Endothelial cell of umbilical vein (primary cell): ENCODE measurements at regions not wholly inside any gene's neighbourhood (a gene's known extent, or its start where the extent isn't known, plus 50 kb on each side); places are given as distances from the start of the nearest gene placed in this dataset.

ENCODE experiments used
- BruUV-seq: library from RNA; stranded (reverse); fragments of 400-500 nt; replicated peaks from 2 replicates; lab custom pipeline; 2021; lab: Mats Ljungman, UMichigan
- CTCF ChIA-PET: fragments of 300-600, 350-600 bp; sonication (Branson Sonifier 250); formaldehyde crosslinking; loops from one replicate; lab custom pipeline; 2021; ENCODE audit warnings: antibody characterized with exemption, inconsistent platforms; lab: Charles Lee
- POLR2A ChIA-PET: fragments of 300-600, 350-600 bp; sonication (Branson Sonifier 250); formaldehyde crosslinking; loops from one replicate; lab custom pipeline; 2021; ENCODE audit warnings: antibody characterized with exemption, inconsistent platforms; lab: Charles Lee
- DNase-seq: peaks from one replicate; pipeline ENCODE4 v3.0.0-alpha.2; 2011; ENCODE audit warnings: low read depth, low spot score
- FAIRE-seq: peaks from 2 replicates; lab custom pipeline; 2011; peaks lifted over from hg19 to GRCh38; lab: Jason Lieb, UNC
- H2AFZ ChIP-seq: 2 replicates; pipeline ENCODE4 v1.6.0; 2012; ENCODE audit warnings: low read depth, low read length, control low read depth, inconsistent platforms
- H3K27ac ChIP-seq: 2 replicates; pipeline ENCODE4 v1.5.1; 2011; ENCODE audit warnings: low read depth, mild to moderate bottlenecking, control low read depth, low read length, moderate library complexity; ENCODE audit not compliant: insufficient read depth
- H3K27me3 ChIP-seq, 2 experiments: 2 replicates each; pipeline versions ENCODE4 v1.6.0 to v1.6.1; 2011; ENCODE audit warnings: low read length in 2 of 2, mixed read lengths in 1 of 2; ENCODE audit not compliant: control insufficient read depth in 2 of 2, insufficient read depth in 2 of 2
- H3K36me3 ChIP-seq, 2 experiments: 2 replicates in 1 of 2; 3 replicates in 1 of 2; pipeline ENCODE4 v1.5.1; 2011; ENCODE audit warnings: low read length in 2 of 2, mild to moderate bottlenecking in 1 of 2, moderate library complexity in 1 of 2; ENCODE audit not compliant: control insufficient read depth in 2 of 2, insufficient read depth in 2 of 2; ENCODE audit errors: extremely low read depth in 1 of 2
- H3K4me1 ChIP-seq: 3 replicates; pipeline ENCODE4 v1.5.1; 2011; ENCODE audit warnings: mild to moderate bottlenecking, low read length; ENCODE audit not compliant: control insufficient read depth, insufficient read depth; ENCODE audit errors: extremely low read depth
- H3K4me2 ChIP-seq: 2 replicates; pipeline ENCODE4 v1.6.1; 2011; ENCODE audit warnings: low read length, control low read depth, mixed read lengths; ENCODE audit not compliant: insufficient read depth
- H3K4me3 ChIP-seq, 3 experiments: fragments of 200-600 bp in 1 of 3; sonication (generic), shearing (Covaris generic) in 1 of 3; replicated peaks in 1 of 3; 2 replicates each; pipeline ENCODE4 v1.5.1; 2011 to 2016; ENCODE audit warnings: control low read depth in 3 of 3, low read length in 3 of 3, mild to moderate bottlenecking in 2 of 3, inconsistent platforms in 1 of 3, low read depth in 1 of 3, moderate library complexity in 1 of 3; ENCODE audit not compliant: insufficient read depth in 1 of 3
- H3K79me2 ChIP-seq: 2 replicates; pipeline ENCODE4 v1.6.0; 2012; ENCODE audit warnings: low read length, inconsistent platforms; ENCODE audit not compliant: control insufficient read depth, insufficient read depth
- H3K9ac ChIP-seq: replicated peaks from 2 replicates; pipeline ENCODE3; 2011; ENCODE audit warnings: low read length, control low read depth; ENCODE audit not compliant: insufficient read depth; ENCODE audit errors: extremely low read depth
- H3K9me1 ChIP-seq: replicated peaks from 3 replicates; pipeline ENCODE4 v1.6.0; 2011; ENCODE audit warnings: mild to moderate bottlenecking, low read length; ENCODE audit not compliant: control insufficient read depth, insufficient read depth; ENCODE audit errors: extremely low read depth
- H3K9me3 ChIP-seq: replicated peaks from 2 replicates; pipeline ENCODE4 v1.5.1; 2012; ENCODE audit warnings: low read length, inconsistent platforms; ENCODE audit not compliant: control insufficient read depth, insufficient read depth
- H4K20me1 ChIP-seq: replicated peaks from 2 replicates; pipeline ENCODE3; 2011; ENCODE audit warnings: mild to moderate bottlenecking, low read length; ENCODE audit not compliant: control insufficient read depth, insufficient read depth; ENCODE audit errors: extremely low read depth
- GATA2 ChIP-seq: IDR thresholded peaks from 2 replicates; pipeline ENCODE4 v1.7.0; 2011; ENCODE audit warnings: low read depth, mild to moderate bottlenecking, moderate library complexity, mixed read lengths, low read length; ENCODE audit not compliant: insufficient read length, insufficient read depth
- MYC ChIP-seq: IDR thresholded peaks from one replicate; pipeline ENCODE4 v1.6.1; 2011; ENCODE audit warnings: mild to moderate bottlenecking, low read depth, low read length
- POLR2A ChIP-seq: IDR thresholded peaks from 2 replicates; pipeline ENCODE4 v1.6.1; 2012; ENCODE audit warnings: low read depth, mild to moderate bottlenecking, control low read depth, low read length
- dilution Hi-C: fragments of 300-500 bp; cut with MboI; formaldehyde crosslinking; loops from one replicate; pipeline ENCODE4 v1.15.0; 2019; ENCODE audit warnings: low sequenced_read_pairs; ENCODE audit not compliant: extremely low pct_ligation_motif_present
- intact Hi-C: fragments of 100-400 bp; cut with micrococcal nuclease; formaldehyde crosslinking; loops from one replicate; pipeline ENCODE4 v1.10.0; 2022
- TF ChIP-seq, protein P1 (sequence below): IDR thresholded peaks from 2 replicates; pipeline ENCODE4 v1.6.1; 2011; ENCODE audit not compliant: insufficient read depth, insufficient read length
- TF ChIP-seq, protein P2 (sequence below), 2 donors: IDR thresholded peaks; 1 replicate in 1 of 2; 2 replicates in 1 of 2; pipeline ENCODE4 v1.5.1; 2011; ENCODE audit warnings: low read length in 2 of 2, mild to moderate bottlenecking in 2 of 2, moderate library complexity in 2 of 2, control low read depth in 1 of 2, inconsistent platforms in 1 of 2, low read depth in 1 of 2; ENCODE audit not compliant: insufficient read depth in 1 of 2; ENCODE audit errors: extremely low read depth in 1 of 2

DNA sequence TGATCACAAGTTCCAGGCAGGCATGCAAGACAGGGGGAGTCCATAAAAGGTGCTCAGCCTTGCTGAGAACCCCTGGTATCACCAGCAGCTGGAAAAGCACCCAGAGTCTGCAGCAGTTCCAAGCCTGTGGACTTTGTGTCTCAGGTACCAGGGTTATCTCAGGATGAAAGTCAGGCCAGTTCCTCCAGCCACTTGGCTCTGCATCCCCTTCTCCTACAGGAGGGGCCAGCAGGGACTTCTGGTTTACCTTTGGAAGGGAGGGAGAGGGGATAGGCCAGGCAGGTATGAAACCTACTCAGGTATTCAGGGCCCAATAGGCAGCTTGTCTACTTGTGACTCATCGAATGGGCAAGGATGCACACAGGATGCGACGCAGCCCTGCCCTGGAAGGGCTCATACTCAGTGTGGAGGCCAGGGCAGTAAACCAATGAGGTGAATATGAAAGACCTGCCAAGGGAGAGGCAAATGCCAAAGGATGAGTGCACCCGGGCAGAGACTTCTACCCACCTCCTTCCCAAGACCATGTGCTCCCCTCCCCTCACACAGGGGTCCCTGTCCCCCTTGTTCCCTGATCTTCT, 148.2 kb downstream of the SLC38A6 start:
- no peak for DNase-seq
- Histone ChIP-seq H3K4me1 (peaks cover 37% of the 10 kb centered on the region), H3K9me1 (no peaks in the 10 kb centered on the region), H3K79me2 (no peaks in the 10 kb centered on the region), H3K4me2 (no peak overlapping the region), H3K9ac (no peak overlapping the region), H2AFZ (no peak overlapping the region), H3K9me3 (no peaks in the 10 kb centered on the region), H4K20me1 (no peaks in the 10 kb centered on the region), H3K36me3 (no peaks in the 10 kb centered on the region), H3K4me3 (no peak overlapping the region), H3K27ac (no peak overlapping the region), H3K27me3 (no peaks in the 10 kb centered on the region)
- no peak for TF ChIP-seq POLR2A
- TF ChIP-seq, protein P1, sequence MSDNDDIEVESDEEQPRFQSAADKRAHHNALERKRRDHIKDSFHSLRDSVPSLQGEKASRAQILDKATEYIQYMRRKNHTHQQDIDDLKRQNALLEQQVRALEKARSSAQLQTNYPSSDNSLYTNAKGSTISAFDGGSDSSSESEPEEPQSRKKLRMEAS, result no peak
- no peak for TF ChIP-seq GATA2
- TF ChIP-seq, protein P2, sequence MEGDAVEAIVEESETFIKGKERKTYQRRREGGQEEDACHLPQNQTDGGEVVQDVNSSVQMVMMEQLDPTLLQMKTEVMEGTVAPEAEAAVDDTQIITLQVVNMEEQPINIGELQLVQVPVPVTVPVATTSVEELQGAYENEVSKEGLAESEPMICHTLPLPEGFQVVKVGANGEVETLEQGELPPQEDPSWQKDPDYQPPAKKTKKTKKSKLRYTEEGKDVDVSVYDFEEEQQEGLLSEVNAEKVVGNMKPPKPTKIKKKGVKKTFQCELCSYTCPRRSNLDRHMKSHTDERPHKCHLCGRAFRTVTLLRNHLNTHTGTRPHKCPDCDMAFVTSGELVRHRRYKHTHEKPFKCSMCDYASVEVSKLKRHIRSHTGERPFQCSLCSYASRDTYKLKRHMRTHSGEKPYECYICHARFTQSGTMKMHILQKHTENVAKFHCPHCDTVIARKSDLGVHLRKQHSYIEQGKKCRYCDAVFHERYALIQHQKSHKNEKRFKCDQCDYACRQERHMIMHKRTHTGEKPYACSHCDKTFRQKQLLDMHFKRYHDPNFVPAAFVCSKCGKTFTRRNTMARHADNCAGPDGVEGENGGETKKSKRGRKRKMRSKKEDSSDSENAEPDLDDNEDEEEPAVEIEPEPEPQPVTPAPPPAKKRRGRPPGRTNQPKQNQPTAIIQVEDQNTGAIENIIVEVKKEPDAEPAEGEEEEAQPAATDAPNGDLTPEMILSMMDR (IDR thresholded peaks at IDR 0.05; ENCODE audit: extremely low read depth in 1 of 2, insufficient read depth in 1 of 2, low read depth in 1 of 2, low read length in 2 of 2), result no peak
- no peak for TF ChIP-seq MYC
- no TSS peak for BruUV-seq
- no peak for FAIRE-seq
- intact Hi-C loops (no loop called here), dilution Hi-C loops (no loop called here)
- ChIA-PET POLR2A (interaction anchor here (0.6 kb wide), 2 partner anchors 49 to 352 kb away, joined by 4 to 13 read pairs; no protein-coding TSS in a partner anchor), CTCF (no interaction called here)
